Tibial artery (tissue), 4 donors: ENCODE measurements at regions not wholly inside any gene's neighbourhood (a gene's known extent, or its start where the extent isn't known, plus 50 kb on each side); places are given as distances from the start of the nearest gene placed in this dataset.

Source experiments
- DNase-seq, 2 donors: peaks; one replicate each; pipeline ENCODE4 v3.0.0-alpha.2; 2019
- H3K27ac ChIP-seq, 2 donors: fragments of 200-600 bp; sonication (generic) in 1 of 2; 1 replicate in 1 of 2; 2 replicates in 1 of 2; pipeline ENCODE4 v1.5.1; 2018 to 2019; ENCODE audit warnings: mild to moderate bottlenecking in 1 of 2
- H3K27me3 ChIP-seq, 2 donors: fragments of 200-600 bp; sonication (generic) in 1 of 2; one replicate each; pipeline versions ENCODE4 v1.5.1 to v1.6.0; 2016 to 2019
- H3K36me3 ChIP-seq, 3 donors: fragments of 200-600 bp; sonication (generic) in 2 of 3; one replicate each; pipeline ENCODE4 v1.5.1; 2016 to 2019; ENCODE audit warnings: mild to moderate bottlenecking in 2 of 3
- H3K4me1 ChIP-seq, 4 donors: fragments of 200-600 bp; sonication (generic) in 2 of 4; 1 replicate in 3 of 4; 2 replicates in 1 of 4; pipeline ENCODE4 v1.5.1; 2016 to 2019
- H3K4me3 ChIP-seq, 2 donors: fragments of 200-600 bp; sonication (generic) in 1 of 2; 1 replicate in 1 of 2; 2 replicates in 1 of 2; pipeline ENCODE4 v1.5.1; 2018 to 2019; ENCODE audit warnings: mild to moderate bottlenecking in 2 of 2
- H3K9me3 ChIP-seq, 3 donors: fragments of 200-600 bp; sonication (generic) in 1 of 3; one replicate each; pipeline ENCODE4 v1.5.1; 2016 to 2019
- intact Hi-C: fragments of 100-400 bp; cut with DNase I; formaldehyde crosslinking; loops from one replicate; pipeline ENCODE4 v1.15.0; 2023; ENCODE audit warnings: low total_unique reads
- TF ChIP-seq, protein P1 (sequence below), 2 experiments: fragments of 200-600 bp in 1 of 2; fragments of 450-650 bp in 1 of 2; IDR thresholded peaks; one replicate each; pipeline ENCODE4 v1.5.1; 2017 to 2019; ENCODE audit warnings: antibody characterized with exemption in 2 of 2, mild to moderate bottlenecking in 1 of 2, moderate library complexity in 1 of 2

DNA sequence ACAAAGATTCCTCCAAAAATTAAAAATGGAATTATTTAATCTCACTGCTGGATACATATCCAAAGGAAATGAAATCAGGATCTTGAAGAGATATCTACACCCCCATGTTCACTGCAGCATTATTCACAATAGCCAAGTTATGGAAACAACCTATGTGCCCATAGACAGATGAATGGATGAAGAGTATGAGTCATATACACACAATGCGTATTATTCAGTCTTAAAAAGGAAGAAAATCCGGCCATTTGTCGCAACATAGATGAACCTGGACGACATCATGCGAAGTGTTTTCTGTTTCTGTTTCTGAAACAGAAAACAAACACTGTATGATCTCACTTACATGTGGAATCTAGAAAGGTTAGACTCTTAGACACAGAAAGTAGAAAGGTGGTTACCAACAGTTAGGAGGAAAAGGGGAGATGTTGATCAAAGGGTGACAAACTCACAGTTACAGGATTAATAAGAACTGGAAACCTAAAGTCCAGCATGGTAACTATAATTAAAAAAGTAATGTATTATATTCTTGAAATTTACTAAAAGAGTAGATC is 87.8 kb upstream of the ERBB4 start:
- TF ChIP-seq, protein P1, sequence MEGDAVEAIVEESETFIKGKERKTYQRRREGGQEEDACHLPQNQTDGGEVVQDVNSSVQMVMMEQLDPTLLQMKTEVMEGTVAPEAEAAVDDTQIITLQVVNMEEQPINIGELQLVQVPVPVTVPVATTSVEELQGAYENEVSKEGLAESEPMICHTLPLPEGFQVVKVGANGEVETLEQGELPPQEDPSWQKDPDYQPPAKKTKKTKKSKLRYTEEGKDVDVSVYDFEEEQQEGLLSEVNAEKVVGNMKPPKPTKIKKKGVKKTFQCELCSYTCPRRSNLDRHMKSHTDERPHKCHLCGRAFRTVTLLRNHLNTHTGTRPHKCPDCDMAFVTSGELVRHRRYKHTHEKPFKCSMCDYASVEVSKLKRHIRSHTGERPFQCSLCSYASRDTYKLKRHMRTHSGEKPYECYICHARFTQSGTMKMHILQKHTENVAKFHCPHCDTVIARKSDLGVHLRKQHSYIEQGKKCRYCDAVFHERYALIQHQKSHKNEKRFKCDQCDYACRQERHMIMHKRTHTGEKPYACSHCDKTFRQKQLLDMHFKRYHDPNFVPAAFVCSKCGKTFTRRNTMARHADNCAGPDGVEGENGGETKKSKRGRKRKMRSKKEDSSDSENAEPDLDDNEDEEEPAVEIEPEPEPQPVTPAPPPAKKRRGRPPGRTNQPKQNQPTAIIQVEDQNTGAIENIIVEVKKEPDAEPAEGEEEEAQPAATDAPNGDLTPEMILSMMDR (IDR thresholded peaks at IDR 0.05): no peak
- no peaks in the 10 kb centered on the region for H3K36me3 ChIP-seq
- no peaks in the 10 kb centered on the region for H3K27me3 ChIP-seq
- H3K9me3 ChIP-seq: no peaks in the 10 kb centered on the region
- intact Hi-C loops: no loop called here
- no peak for DNase-seq
- no peaks in the 10 kb centered on the region for H3K4me1 ChIP-seq
- H3K27ac ChIP-seq: no peak overlapping the region
- H3K4me3 ChIP-seq: no peak overlapping the region

DNA sequence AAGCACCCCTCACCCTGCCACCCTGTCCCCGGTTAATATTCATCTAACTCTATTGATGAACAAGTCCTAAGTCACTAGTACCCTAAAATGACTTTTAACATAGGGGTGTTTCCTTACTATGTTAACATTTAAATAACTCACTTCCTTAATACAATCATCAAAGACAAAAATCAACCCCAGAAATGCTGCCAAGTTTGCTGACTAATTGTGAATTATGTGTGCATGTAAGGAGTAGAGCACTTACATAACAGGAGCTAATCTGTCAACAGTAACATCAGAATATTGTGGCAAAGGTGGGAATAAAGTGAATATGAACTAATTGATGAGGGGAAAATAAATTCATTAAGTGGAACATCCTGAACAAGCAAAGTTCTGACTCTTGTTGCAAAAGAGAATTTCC is 81.4 kb upstream of the ERBB4 start:
- no peaks in the 10 kb centered on the region for H3K4me1 ChIP-seq
- intact Hi-C loops: no loop called here
- TF ChIP-seq, protein P1 (IDR thresholded peaks at IDR 0.05): no peak
- no peak for DNase-seq
- no peaks in the 10 kb centered on the region for H3K27me3 ChIP-seq
- H3K36me3 ChIP-seq: no peaks in the 10 kb centered on the region
- H3K4me3 ChIP-seq: no peak overlapping the region
- H3K9me3 ChIP-seq: no peaks in the 10 kb centered on the region
- no peak overlapping the region for H3K27ac ChIP-seq

DNA sequence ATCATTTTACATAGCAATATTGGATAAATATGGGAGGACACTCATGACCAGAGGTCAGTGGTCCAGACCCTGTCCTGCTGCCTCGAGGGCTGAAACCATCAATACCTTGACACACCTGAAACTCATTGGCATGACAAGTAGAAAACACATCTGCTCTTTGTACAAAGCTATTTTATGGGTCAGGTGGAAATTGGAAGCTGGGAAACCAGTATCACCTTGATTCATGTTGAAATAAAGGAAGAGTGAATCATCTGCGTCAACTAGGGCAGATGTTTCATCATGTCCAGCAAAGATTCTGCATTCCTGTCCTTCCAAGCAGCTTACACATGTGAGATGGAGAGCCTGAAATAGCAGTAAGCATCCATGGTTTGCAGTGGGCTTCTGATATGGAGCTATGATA is 80.0 kb upstream of the ERBB4 start:
- Histone ChIP-seq H3K4me1 (no peaks in the 10 kb centered on the region), H3K36me3 (no peaks in the 10 kb centered on the region), H3K4me3 (no peak overlapping the region), H3K27me3 (no peaks in the 10 kb centered on the region), H3K9me3 (no peaks in the 10 kb centered on the region), H3K27ac (no peak overlapping the region)
- intact Hi-C loops: no loop called here
- TF ChIP-seq, protein P1 (IDR thresholded peaks at IDR 0.05): no peak
- DNase-seq: no peak

- no peak overlapping the region for H3K27ac ChIP-seq
- no peak for DNase-seq
- no peak overlapping the region for H3K4me3 ChIP-seq
- no peaks in the 10 kb centered on the region for H3K9me3 ChIP-seq
- TF ChIP-seq, protein P1 (IDR thresholded peaks at IDR 0.05): no peak
- H3K27me3 ChIP-seq: no peaks in the 10 kb centered on the region
- H3K36me3 ChIP-seq: no peaks in the 10 kb centered on the region
- no peaks in the 10 kb centered on the region for H3K4me1 ChIP-seq
- intact Hi-C loops: no loop called here
Observed at GRCh38 chr2:212610872-212611425, 72.3 kb upstream of the ERBB4 start.

DNA sequence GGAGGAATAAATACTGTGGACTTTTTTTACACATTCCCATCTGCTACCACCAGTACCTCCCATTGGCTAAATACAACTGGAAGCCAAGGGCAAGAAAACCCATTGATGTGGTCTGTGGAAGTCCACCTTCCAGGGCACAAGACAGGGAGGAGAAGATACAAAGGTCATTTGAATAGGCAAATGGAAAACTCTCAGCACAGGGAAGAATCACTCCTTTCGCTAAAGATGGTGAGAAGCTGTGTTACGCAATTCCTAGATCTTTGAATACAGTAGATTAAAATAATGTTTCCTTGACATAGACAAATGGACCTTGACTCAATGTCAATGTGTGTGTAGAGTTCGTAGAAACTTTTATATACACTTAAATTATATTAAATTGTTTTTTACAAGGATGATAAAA is 70.9 kb upstream of the ERBB4 start:
- TF ChIP-seq, protein P1 (IDR thresholded peaks at IDR 0.05): no peak
- no peak for DNase-seq
- H3K27ac ChIP-seq: no peak overlapping the region
- no peaks in the 10 kb centered on the region for H3K9me3 ChIP-seq
- intact Hi-C loops: no loop called here
- no peak overlapping the region for H3K4me3 ChIP-seq
- no peaks in the 10 kb centered on the region for H3K4me1 ChIP-seq
- no peaks in the 10 kb centered on the region for H3K36me3 ChIP-seq
- H3K27me3 ChIP-seq: no peaks in the 10 kb centered on the region

DNA sequence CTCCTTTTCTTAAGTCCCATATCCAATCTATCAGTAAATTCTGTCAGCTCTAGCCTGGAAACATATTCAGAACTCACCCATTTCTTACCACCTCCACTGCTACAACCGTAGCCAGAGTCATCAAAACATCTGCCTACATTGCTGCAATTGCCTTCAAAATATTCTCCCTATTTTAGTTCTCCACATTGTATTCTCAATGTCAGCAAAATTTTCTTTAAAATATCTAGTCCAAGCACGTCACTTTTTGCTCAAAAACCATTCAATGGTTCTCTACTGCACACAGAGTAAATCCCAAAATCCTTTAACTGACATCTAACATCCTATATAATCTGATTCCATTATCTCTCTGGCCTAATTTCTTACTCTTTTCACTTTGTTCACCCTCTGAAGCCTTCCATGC is 68.5 kb upstream of the ERBB4 start:
- TF ChIP-seq, protein P1 (IDR thresholded peaks at IDR 0.05): no peak
- no peak for DNase-seq
- Histone ChIP-seq H3K4me1 (no peaks in the 10 kb centered on the region), H3K27me3 (no peaks in the 10 kb centered on the region), H3K27ac (no peak overlapping the region), H3K36me3 (no peaks in the 10 kb centered on the region), H3K9me3 (no peaks in the 10 kb centered on the region), H3K4me3 (no peak overlapping the region)
- intact Hi-C loops: no loop called here
